HG03159 (cell line): ENCODE measurements at regions not wholly inside any gene's neighbourhood (a gene's known extent, or its start where the extent isn't known, plus 50 kb on each side); places are given as distances from the start of the nearest gene placed in this dataset.
A peak's percentile ranks its signal among the peaks of the same experiment; 100 is the strongest.

ENCODE experiments used
- ATAC-seq: cut with Tn5 transposase; IDR thresholded peaks from one replicate; pipeline ENCODE4 v1.9.1; 2021; ENCODE audit warnings: mild to moderate bottlenecking, moderate library complexity; ENCODE audit not compliant: unreplicated experiment

GRCh38 chr2:33777786-33778185 lies 178.7 kb upstream of the FAM98A start:
- ATAC-seq = no peak

- no peak for ATAC-seq
Observed at GRCh38 chr2:33775306-33775705, 176.2 kb upstream of the FAM98A start.

- no peak for ATAC-seq
Observed at GRCh38 chr2:33770023-33770422, 170.9 kb upstream of the FAM98A start.

- no peak for ATAC-seq
Observed at GRCh38 chr2:33766175-33766574, 167.1 kb upstream of the FAM98A start.

- ATAC-seq = peak; percentile 41
Observed at GRCh38 chr2:33765122-33765521, 166.0 kb upstream of the FAM98A start.

GRCh38 chr2:33764551-33764950 lies 165.5 kb upstream of the FAM98A start:
- ATAC-seq = no peak

- ATAC-seq = no peak
Observed at GRCh38 chr2:33763671-33764310, 164.7 kb upstream of the FAM98A start.

- ATAC-seq = no peak
Observed at GRCh38 chr2:33762636-33763035, 163.5 kb upstream of the FAM98A start.

- ATAC-seq = no peak
Observed at GRCh38 chr2:33746208-33746800, 147.2 kb upstream of the FAM98A start.

- no peak for ATAC-seq
Observed at GRCh38 chr2:33735096-33735495, 136.0 kb upstream of the FAM98A start.

GRCh38 chr2:33730804-33731203 lies 131.7 kb upstream of the FAM98A start:
- ATAC-seq = no peak

GRCh38 chr2:33730193-33730592 lies 131.1 kb upstream of the FAM98A start:
- no peak for ATAC-seq

- no peak for ATAC-seq
Observed at GRCh38 chr2:33729353-33729752, 130.3 kb upstream of the FAM98A start.

GRCh38 chr2:33728106-33728505 lies 129.0 kb upstream of the FAM98A start:
- no peak for ATAC-seq

- ATAC-seq = no peak
Observed at GRCh38 chr2:33727361-33728032, 128.4 kb upstream of the FAM98A start.

- ATAC-seq = no peak
Observed at GRCh38 chr2:33726415-33726814, 127.3 kb upstream of the FAM98A start.

- ATAC-seq = no peak
Observed at GRCh38 chr2:33723329-33723728, 124.2 kb upstream of the FAM98A start.

GRCh38 chr2:33719067-33719466 lies 120.0 kb upstream of the FAM98A start:
- no peak for ATAC-seq

- ATAC-seq = no peak
Observed at GRCh38 chr2:33712674-33713073, 113.6 kb upstream of the FAM98A start.

- ATAC-seq = no peak
Observed at GRCh38 chr2:33709951-33710350, 110.9 kb upstream of the FAM98A start.

- ATAC-seq = no peak
Observed at GRCh38 chr2:33707312-33707711, 108.2 kb upstream of the FAM98A start.

GRCh38 chr2:33706410-33706809 lies 107.3 kb upstream of the FAM98A start:
- no peak for ATAC-seq
